Calu3 (cell line): ENCODE measurements at regions not wholly inside any gene's neighbourhood (a gene's known extent, or its start where the extent isn't known, plus 50 kb on each side); places are given as distances from the start of the nearest gene placed in this dataset.

Experiments used
- BruUV-seq: library from RNA; stranded (reverse); fragments of 400-500 nt; replicated peaks from 2 replicates; lab custom pipeline; 2021; lab: Mats Ljungman, UMichigan
- CTCF ChIA-PET: fragments of 300-600 bp; sonication (Branson Sonifier 250); formaldehyde crosslinking; loops from one replicate; lab custom pipeline; 2022; ENCODE audit warnings: antibody characterized with exemption; lab: Charles Lee
- DNase-seq: peaks from one replicate; pipeline ENCODE4 v3.0.0; 2022
- H3K27ac Mint-ChIP-seq: one replicate; pipeline ENCODE4 v1.8.0; 2022; ENCODE audit warnings: mixed read lengths; ENCODE audit not compliant: unreplicated experiment
- H3K27me3 Mint-ChIP-seq: one replicate; pipeline ENCODE4 v1.8.0; 2022; ENCODE audit warnings: mixed read lengths; ENCODE audit not compliant: unreplicated experiment
- H3K36me3 Mint-ChIP-seq: one replicate; pipeline ENCODE4 v1.8.0; 2022; ENCODE audit warnings: mild to moderate bottlenecking, moderate library complexity, mixed read lengths; ENCODE audit not compliant: insufficient read depth, unreplicated experiment
- H3K4me1 Mint-ChIP-seq: one replicate; pipeline ENCODE4 v1.8.0; 2022; ENCODE audit warnings: mild to moderate bottlenecking, low read depth, mixed read lengths; ENCODE audit not compliant: unreplicated experiment
- H3K4me3 Mint-ChIP-seq: one replicate; pipeline ENCODE4 v1.8.0; 2022; ENCODE audit warnings: mild to moderate bottlenecking, low read depth, moderate library complexity, mixed read lengths; ENCODE audit not compliant: unreplicated experiment
- H3K9me3 Mint-ChIP-seq: one replicate; pipeline ENCODE4 v1.8.0; 2022; ENCODE audit warnings: low read depth, mixed read lengths; ENCODE audit not compliant: unreplicated experiment
- intact Hi-C: fragments of 100-400 bp; cut with micrococcal nuclease; formaldehyde crosslinking; loops from one replicate; pipeline ENCODE4 v1.10.0; 2022; ENCODE audit not compliant: unreplicated experiment
- TF ChIP-seq, protein P1 (sequence below): fragments of 200-600 bp; IDR thresholded peaks from one replicate; pipeline ENCODE4 v1.8.0; 2022; ENCODE audit warnings: antibody characterized with exemption; ENCODE audit not compliant: unreplicated experiment

DNA sequence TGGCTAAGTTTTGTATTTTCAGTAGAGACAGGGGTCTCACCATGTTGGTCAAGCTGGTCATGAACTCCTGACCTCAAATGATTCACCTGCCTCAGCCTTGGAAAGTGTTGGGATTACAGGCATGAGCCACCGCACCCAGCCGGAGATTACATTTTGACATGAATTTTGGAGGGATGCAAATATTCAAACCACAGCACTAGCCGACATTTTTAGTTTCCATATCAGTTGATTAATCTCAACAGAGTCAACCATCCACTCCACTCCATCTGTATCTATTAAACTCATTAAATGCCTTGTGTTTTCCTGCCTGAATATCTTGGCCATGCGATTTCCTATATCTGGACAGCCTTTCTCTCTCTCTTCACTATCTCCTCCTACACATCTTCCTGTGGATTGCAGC is 64.1 kb upstream of the PDGFRA start:
- CTCF ChIA-PET = no interaction called here
- H3K9me3 Mint-ChIP-seq = no peaks in the 10 kb centered on the region
- intact Hi-C loops = no loop called here
- H3K4me3 Mint-ChIP-seq = no peak overlapping the region
- H3K4me1 Mint-ChIP-seq = peaks cover 5% of the 10 kb centered on the region
- DNase-seq = no peak
- no peaks in the 10 kb centered on the region for H3K27me3 Mint-ChIP-seq
- no peaks in the 10 kb centered on the region for H3K36me3 Mint-ChIP-seq
- BruUV-seq = no TSS peak
- TF ChIP-seq, protein P1, sequence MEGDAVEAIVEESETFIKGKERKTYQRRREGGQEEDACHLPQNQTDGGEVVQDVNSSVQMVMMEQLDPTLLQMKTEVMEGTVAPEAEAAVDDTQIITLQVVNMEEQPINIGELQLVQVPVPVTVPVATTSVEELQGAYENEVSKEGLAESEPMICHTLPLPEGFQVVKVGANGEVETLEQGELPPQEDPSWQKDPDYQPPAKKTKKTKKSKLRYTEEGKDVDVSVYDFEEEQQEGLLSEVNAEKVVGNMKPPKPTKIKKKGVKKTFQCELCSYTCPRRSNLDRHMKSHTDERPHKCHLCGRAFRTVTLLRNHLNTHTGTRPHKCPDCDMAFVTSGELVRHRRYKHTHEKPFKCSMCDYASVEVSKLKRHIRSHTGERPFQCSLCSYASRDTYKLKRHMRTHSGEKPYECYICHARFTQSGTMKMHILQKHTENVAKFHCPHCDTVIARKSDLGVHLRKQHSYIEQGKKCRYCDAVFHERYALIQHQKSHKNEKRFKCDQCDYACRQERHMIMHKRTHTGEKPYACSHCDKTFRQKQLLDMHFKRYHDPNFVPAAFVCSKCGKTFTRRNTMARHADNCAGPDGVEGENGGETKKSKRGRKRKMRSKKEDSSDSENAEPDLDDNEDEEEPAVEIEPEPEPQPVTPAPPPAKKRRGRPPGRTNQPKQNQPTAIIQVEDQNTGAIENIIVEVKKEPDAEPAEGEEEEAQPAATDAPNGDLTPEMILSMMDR = no peak
- no peak overlapping the region for H3K27ac Mint-ChIP-seq

DNA sequence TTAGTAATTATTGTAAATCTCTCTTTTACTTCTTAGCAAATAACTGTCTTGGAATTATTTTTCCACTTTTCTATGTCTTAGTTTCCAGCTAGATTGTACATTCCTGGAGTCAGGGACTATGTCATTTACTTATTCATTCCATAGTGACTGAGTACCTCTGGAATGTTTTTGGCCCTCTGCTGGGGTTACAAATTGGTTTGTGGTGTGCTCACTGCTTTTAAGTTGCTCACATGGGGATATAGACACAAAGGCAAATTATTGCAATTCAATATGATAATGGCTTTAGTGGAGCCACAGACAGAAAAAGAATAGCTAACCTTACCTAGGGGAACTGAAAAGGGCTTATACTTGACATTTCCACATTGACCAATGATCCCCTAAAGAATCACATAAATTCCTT is 63.7 kb upstream of the PDGFRA start:
- Mint-ChIP-seq H3K9me3 (no peaks in the 10 kb centered on the region), H3K4me1 (peaks cover 5% of the 10 kb centered on the region), H3K27ac (no peak overlapping the region), H3K36me3 (no peaks in the 10 kb centered on the region), H3K27me3 (no peaks in the 10 kb centered on the region), H3K4me3 (no peak overlapping the region)
- no peak for DNase-seq
- intact Hi-C loops = no loop called here
- CTCF ChIA-PET = no interaction called here
- BruUV-seq = no TSS peak
- TF ChIP-seq, protein P1 = no peak

DNA sequence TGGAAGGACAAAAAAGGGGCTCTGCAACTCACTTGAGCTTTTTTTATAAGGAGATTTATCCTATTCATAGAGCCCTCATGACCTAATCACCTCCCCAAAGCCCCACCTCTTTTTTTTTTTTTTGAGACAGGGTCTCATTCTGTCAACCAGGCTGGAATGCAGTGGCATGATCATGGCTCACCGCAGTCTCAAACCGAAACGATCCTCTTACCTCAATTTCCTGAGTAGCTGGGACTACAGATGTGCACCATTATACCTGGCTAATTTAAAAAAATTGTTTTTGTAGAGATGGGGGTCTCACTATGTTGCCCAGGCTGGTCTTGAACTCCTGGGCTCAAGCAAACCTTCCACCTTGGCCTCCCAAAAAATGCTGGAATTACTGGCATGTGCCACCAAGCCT is 61.6 kb upstream of the PDGFRA start:
- Mint-ChIP-seq H3K4me3 (no peak overlapping the region), H3K9me3 (no peaks in the 10 kb centered on the region), H3K36me3 (no peaks in the 10 kb centered on the region), H3K27me3 (no peaks in the 10 kb centered on the region), H3K4me1 (peaks cover 5% of the 10 kb centered on the region), H3K27ac (no peak overlapping the region)
- intact Hi-C loops = no loop called here
- no TSS peak for BruUV-seq
- CTCF ChIA-PET = no interaction called here
- TF ChIP-seq, protein P1 = no peak
- DNase-seq = no peak

DNA sequence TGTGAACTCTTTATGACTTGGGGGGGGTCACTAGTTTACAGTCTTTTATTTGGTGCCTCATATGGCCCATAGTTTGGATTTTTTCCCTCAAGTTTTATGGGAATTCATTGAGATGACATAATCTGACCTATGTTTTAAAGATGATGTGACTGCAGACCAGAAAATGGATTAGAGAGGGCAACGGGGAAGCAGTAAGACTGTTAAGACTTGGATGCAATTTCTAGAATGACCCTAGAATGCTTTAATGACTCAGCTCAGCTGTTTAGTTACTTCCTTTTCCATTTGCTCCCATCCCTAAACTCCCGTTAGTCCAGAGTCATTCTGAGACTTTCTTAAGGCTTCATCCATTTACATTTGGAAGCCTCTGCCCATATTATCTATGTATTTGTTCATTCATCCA is 59.9 kb upstream of the PDGFRA start:
- intact Hi-C loops = no loop called here
- no peak overlapping the region for H3K4me3 Mint-ChIP-seq
- no TSS peak for BruUV-seq
- no peaks in the 10 kb centered on the region for H3K27me3 Mint-ChIP-seq
- peaks cover 5% of the 10 kb centered on the region for H3K4me1 Mint-ChIP-seq
- CTCF ChIA-PET = no interaction called here
- no peak overlapping the region for H3K27ac Mint-ChIP-seq
- H3K36me3 Mint-ChIP-seq = peaks cover 5% of the 10 kb centered on the region
- H3K9me3 Mint-ChIP-seq = no peaks in the 10 kb centered on the region
- no peak for DNase-seq
- TF ChIP-seq, protein P1 = no peak

DNA sequence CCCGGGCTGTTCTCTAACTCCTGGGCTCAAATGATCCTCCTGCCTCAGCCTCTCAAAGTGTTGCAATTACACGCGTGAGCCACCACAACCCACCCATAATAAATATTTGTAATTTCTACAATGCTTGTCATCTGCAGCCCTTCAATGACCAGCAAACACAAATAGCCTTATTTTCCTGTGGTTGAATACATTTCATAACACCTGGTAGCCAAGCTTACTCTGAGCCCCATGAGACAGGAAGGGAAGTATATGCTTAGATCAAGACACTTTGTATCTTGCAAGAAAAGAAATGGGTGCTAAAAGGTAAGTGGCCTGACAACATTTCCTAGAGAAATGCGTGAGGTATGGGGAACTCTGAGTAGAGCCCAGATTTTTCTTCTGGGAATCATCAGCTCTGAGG is 56.9 kb upstream of the PDGFRA start:
- Mint-ChIP-seq H3K27me3 (no peaks in the 10 kb centered on the region), H3K4me3 (no peak overlapping the region), H3K4me1 (no peaks in the 10 kb centered on the region), H3K9me3 (no peaks in the 10 kb centered on the region), H3K27ac (no peak overlapping the region), H3K36me3 (peaks cover 5% of the 10 kb centered on the region)
- TF ChIP-seq, protein P1 = no peak
- BruUV-seq = no TSS peak
- no peak for DNase-seq
- intact Hi-C loops = no loop called here
- CTCF ChIA-PET = no interaction called here
